GM21367 (cell line): ENCODE measurements at regions not wholly inside any gene's neighbourhood (a gene's known extent, or its start where the extent isn't known, plus 50 kb on each side); places are given as distances from the start of the nearest gene placed in this dataset.
"Not testable (repeated sequence)": the region's sequence is repeated elsewhere in the genome, so short reads cannot be mapped to it uniquely, and the experiment has no call there.

Experiments
- ATAC-seq: cut with Tn5 transposase; IDR thresholded peaks from one replicate; pipeline ENCODE4 v1.9.1; 2021; ENCODE audit not compliant: unreplicated experiment

DNA sequence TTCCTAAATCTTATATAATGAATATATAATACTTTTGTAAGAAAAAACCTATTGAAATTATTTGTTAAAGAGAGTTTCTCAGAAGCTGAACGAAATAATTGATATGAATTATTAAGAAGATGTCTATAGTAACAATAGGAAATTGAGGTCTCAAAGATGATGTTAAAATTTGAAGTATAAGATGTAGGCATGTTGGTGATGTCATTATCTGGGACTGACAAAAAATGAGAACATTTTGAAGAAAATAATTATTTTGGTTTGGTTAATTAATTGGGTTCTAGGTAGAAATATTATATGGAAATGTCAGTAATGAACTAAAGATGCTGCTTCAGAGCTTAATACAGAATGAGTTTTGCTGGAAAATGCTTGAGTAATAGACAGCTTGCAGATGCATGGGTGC lies 501.4 kb upstream of the ST8SIA4 start:
- ATAC-seq = no peak

DNA sequence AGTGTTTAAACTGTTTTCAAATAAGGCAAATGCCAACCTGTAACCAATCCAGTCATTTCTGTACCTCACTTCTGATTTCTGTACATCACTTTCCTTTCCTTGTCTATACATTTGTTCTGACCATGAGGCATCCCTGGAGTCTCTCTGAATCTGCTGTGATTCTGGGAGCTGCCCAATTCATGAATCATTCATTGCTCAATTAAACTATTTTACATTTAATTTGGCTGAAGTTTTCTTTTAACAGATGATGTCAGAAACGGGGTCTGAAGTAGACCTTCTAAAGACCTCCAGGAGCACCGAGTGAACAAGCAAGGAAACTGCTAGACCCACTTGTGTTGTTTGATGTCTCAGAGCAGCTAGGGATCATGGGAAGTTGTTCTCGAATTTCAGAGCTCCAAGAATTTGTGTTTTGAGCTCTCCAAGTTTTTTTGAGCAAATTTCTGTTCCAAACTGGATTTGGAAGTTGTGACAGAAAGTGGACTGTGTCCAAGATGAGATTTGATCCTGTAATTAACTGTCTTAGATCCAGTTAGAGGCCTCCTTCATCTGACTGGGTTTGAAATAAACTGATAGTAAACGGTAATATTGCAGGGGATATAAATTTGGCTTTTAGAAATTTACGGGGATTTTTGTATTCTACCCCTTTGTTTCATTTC lies 490.8 kb upstream of the ST8SIA4 start:
- ATAC-seq = no peak

DNA sequence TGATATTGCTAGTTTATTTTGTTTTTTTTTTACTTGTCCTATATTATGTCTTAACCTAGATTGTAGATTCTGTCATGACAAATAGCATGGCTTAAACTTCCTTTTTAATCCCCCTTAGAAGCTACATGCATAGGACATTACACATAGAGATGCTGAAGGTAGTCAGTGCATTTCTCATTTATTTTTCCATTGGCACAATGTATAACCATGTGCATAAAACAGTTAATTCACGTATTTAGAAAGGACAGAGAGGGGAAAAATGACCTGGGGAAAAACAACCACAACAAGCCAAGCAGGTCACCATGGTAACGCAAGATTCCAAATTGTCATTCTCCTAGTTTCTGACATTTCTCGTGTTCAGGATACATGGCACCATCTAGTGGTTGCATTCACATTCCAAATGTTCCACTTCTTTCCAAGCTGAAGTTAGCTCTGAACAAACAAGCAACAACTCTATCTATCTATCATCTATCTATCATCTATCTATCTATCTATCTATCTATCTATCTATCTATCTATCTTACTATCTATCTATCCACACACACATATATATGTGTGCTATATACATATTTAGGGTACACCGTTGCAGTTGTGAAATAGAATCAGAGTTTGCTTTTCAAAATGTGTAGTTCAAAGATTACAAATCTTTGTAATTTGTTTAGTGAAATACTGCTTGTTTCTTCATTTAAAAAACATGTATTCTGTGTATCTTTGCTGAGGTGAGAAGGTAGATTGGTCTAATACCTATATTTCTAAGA lies 487.2 kb upstream of the ST8SIA4 start:
- no peak for ATAC-seq

DNA sequence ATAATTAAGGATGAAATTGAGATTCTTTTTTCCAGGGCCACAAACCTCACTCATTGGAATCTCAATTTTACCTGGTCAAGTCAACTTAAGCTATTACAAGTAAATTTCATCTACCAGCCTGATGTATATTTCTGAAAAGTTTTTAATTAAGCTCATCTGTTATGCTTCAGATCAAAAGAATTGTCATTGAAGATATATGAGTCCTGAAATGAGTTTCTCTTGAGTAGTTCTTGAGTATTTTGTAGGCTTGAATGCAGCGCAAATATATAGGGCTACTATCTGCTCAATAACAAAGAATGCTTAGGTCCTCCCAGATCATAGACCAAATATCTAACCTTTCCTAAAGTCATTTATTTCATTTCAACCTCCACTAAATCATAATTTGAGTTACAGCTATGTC lies 482.2 kb upstream of the ST8SIA4 start:
- no peak for ATAC-seq

DNA sequence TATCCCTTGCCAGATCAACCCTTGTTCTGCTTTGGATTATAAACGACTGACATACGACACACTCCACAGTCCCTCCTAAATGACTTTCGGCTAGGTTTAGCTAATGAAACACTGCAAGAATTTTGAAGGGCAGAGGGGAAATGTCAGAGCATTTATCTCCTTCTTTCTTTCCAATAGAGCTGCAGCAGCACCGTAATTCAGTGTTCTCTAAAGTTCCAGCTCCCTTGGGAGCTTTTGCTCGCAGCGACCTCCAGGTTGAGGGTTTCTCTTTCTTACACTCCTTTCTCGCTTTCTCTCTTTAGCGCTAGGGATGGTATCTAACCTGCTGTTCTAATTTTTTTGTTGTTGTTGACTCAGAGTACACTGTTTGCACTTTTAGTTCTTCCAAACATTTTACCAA lies 467.1 kb upstream of the ST8SIA4 start:
- no peak for ATAC-seq

DNA sequence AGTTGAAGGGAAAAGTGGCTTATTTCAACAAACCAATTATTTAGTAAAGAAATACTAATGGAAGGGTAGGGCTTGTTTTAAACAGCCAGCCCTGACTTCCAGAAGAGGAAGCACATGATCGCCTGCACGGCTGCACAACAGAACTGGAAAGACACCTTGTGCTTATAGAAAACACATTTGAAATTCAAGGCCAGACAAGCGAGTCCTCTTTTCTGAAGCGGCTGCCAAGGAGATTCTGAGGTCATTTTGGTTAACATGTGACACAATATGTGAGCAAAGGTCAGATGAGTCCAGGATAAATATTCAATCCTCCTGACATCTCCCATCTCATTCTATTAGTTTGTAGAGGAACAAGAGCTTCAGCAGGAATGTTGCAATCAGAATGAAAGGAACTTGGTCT lies 461.4 kb upstream of the ST8SIA4 start:
- no peak for ATAC-seq

DNA sequence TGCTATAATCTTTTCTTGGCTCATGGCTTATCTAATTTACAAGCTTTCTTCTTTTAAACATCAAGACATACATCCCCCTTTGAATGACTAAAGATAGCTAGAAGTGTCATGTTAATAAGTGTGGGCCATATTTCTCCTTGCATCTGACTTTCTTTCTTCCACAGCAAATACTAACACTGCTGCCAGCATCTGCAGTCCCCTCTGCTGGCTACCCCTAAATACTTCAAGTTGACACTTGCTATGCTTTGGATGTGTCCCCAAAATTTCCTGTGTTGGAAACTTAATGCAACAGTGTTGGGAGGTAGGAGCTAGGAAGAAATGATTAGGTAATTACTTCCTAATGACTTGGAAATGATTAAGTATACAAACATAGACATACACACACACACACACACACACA lies 459.0 kb upstream of the ST8SIA4 start:
- no peak for ATAC-seq

DNA sequence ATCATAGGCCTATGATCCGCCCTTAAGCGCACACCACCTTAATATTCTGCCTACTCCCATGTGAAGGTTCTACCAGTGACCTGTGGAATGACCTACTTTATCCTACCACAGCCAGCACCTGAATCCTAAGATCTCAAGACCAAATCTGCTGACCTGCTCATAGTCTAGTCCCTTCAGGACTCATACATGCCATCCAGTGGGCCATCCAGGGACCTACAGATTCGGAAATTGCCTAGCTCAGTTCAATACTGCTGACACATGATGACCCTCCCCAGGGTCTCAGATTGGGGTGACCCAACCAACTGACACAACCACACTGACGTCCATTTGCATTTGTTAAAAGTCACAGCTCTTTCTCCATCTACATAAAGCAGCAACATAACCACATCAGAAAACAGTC lies 443.8 kb upstream of the ST8SIA4 start:
- no peak for ATAC-seq

DNA sequence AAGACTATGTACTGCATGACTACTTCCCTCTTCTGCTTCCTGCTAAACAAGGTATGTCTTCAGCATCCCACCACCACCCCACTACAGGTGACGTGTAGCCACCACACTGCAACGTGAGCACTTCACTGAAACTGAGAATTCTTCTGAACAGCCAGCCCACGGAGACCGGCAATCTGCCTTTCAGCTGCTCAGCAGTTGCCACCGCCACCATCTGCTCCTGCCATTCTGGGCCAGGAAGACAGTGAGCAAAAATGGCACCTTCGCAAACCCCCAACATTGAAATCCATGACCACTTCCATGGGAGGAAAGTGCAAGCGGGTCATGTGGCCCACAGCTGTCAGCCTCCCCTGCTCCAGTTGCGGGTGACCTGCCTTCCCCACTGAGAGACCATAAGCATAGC lies 443.4 kb upstream of the ST8SIA4 start:
- ATAC-seq = no peak

DNA sequence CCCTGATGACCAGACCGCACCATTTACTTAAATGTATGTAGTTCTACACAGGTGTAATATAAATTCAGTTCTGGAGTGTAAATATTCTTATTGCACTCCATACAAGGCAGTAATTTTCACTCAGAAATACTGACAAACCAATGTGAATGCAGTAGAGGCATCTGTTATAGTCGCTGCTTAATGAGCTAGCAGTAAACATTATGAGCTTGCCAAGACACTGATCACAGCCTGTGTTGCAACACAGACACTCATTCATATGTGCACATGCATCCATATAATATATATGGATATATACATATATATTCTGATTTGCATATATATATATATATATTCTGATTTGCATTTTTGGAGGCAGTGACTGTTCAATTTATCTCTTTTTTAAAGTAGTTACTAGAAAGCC lies 435.1 kb upstream of the ST8SIA4 start:
- ATAC-seq = no peak

DNA sequence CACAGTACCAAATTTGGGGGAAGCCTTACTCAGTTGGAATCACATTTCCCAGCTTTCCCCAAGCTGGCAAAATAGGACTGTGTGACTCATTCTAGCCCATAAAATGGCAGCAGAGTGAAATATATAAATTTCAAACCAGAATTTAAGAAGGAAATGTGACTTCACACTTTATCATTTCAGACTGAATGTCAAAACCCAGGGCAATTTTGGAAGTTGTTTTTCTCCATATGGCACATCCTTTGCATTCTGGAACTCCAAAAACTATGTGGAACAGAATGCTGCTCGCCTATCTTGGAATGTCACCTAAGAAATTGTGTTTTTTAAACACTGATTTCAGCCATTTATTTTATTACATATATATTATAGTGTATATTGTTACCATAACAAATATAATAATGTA lies 424.7 kb upstream of the ST8SIA4 start:
- ATAC-seq = no peak

DNA sequence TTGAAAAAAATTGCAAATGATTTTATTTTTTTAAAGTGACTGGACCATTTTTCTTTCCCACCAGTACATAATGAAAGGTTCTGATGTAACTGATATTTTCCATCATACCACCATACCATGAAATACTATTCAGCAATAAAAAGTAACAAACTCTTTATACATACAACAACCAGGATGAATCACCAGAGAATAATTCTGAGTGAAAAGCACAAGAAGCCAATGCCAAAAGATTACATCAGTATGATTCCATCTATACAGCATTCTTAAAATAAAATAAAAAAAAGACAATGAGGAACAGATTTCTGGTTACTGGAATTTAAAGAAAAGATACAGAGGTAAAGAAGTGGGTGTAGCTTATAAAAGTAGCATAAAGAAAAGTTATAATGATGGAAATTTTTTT lies 423.7 kb upstream of the ST8SIA4 start:
- no peak for ATAC-seq

DNA sequence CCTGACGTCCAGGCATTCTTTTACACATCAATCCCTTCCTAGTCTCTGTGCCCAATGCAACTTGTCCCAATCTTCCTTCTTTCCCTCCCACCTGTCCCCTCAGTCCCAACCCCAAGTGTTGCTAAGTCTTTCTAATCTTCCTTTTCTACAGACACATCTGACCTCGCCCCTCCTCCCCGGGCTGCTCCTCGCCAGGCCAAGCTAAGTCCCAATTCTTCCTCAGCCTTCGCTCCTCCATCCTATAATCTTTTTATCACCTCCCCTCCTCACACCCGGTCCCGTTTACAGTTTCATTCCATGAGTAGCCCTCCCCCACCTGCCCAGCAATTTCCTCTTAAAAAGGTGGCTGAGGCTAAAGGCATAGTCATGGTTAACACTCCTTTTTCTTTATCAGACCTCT lies 413.3 kb upstream of the ST8SIA4 start:
- ATAC-seq = not testable (repeated sequence)

DNA sequence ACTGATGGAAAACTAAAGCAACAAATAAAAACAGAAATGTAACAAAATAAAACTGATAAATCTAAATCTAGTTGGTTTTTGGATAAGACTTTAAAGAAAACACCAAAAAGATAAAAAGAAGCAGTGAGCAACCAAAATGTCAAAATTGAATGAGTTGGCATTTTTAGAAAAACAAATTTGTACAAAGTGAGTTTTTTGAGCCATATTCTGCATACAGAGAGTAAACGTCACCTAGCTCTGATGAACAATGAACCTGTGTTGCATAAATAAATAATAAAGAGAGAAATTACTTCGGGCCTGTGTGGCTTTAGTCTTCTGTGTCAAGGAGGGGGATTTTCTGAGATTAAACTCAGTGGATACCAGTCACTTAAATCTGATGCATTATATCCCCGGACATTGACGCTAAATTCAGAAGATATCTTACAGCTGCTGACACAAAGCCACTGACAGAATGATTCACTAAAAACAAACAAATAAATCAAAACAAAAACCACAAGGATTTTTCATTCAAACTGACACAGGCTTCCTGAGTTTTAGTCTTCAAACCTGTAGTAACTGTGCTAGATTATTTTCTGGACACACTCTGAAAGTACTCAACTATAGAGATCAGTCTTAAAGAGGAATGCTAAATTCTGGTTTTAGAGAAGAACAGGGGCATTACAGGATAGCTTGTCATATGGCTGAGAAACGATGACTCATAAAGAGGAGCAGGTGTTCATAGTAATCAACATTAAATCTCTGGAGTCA lies 403.5 kb upstream of the ST8SIA4 start:
- ATAC-seq = no peak

DNA sequence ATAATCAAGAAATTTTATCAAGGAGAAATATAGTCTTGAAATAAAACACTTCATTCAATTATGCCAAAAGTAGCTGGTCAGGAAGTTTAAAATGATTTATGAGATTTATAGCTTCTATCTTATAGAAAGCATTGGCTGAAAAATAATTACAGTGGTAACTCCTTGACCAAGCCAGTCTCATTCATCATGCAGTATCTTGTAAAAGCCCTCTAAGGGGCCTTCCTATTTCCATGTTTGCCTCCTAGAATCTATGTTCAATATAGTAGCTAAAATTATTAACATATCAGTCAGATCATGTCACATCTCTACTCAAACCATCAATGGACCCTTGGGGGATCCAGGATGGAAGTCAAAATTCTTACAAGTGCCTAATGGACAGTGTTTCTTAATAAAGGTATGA lies 393.4 kb upstream of the ST8SIA4 start:
- ATAC-seq = no peak

DNA sequence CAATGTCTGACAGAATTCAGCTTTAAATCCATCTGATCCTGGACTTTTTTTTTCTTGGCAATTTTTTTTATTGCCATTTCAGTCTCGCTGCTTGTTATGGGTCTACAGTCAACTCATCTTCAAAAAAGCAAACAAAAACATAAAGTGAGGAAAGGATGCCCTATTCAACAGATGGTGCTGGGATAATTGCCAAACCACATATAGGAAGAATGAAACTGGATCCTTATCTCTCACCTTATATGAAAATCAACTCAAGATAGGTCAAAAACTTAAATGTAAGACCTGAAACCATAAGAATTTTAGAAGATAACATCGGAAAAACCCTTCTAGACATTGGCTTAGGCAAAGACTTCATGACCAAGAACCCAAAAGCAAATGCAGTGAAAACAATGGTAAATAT lies 389.1 kb upstream of the ST8SIA4 start:
- no peak for ATAC-seq

DNA sequence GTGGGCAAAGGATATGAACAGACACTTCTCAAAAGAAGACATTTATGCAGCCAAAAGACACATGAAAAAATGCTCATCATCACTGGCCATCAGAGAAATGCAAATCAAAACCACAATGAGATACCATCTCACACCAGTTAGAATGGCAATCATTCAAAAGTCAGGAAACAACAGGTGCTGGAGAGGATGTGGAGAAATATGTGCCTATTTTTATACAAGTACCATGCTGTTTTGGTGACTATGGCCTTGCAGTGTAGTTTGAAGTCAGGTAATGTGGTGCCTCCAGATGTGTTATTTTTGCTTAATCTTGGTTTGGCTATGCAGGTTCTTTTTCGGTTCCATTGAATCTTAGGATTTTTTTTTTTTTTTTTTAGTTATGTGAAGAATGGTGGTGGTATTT lies 387.7 kb upstream of the ST8SIA4 start:
- not testable (repeated sequence) for ATAC-seq

DNA sequence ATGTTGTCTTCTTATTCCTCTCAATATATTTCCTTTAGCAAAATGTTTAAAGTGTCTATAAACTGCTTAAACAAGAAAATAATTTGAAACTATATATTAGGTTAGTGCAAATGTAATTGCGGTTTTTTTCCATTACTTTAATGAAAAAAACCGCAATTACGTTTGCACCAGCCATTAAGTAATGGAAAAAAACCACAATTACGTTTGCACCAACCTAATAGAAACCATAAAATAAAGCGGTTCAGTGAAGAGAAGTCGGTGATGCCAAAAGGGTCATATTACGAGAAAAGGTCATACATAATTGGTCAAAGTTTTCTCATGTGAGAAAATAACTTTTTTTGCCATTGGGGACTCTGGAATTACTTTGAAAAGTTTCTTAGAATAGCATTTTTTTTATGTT lies 385.6 kb upstream of the ST8SIA4 start:
- no peak for ATAC-seq

DNA sequence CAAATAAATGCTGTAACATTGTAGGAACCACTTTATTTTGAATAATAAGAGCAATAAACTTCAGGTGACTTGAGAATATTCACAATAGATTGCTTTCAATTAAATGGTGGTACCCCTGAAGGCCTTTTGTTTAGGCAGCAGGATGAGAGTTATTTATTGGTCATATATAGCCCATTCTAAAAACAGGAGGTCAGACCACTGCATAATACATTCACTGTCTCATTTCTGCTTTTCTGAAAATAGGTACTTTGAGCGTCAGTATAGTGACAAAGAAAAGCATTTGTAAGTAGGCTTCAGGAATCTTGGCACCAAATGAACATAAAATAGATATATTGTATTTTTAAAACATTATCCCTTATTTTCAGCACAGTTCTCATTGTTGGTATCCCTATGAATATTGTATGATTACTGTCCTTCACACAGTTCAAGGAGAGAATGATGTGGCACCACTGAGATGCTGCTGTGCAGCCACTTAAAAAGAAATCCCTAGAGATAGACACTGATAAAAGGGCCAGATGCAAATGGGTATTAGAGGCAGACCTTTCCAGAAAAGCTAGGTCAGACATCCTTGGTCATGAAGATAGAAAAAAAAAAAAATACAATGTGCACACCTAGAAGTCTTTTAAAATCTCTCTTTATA lies 381.8 kb upstream of the ST8SIA4 start:
- no peak for ATAC-seq

DNA sequence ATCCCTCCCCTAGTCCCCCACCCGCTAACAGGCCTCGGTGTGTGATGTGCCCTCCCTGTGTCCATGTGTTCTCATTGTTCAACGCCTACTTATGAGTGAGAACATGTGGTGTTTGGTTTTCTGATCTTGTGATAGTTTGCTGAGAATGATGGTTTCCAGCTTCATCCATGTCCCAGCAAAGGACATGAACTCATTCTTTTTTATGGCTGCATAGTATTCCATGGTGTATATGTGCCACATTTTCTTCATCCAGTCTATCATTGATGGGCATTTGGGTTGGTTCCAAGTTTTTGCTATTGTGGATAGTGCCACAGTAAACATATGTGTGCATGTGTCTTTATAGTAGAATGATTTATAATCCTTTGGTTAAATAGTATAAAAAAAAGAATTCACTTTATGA lies 380.9 kb upstream of the ST8SIA4 start:
- not testable (repeated sequence) for ATAC-seq

DNA sequence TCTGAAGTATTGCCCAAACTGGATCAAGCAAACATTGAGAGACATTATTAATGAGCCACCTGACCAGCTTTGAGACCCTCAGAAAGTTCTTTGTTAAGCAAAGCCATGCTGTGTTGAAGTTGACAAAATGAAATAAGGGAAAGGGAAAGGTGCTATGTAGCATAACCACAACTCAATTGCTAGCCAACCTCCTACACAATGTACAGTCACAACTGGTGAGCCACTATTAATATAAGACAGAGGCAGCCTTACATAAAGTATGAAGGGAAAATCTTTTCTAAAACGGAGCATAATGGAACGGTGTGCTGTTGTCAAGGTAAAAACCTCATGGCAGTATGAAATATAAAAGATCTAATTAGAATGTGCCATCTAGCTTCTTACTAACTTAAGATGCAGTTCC lies 375.8 kb upstream of the ST8SIA4 start:
- no peak for ATAC-seq
